A549 (cell line): ENCODE measurements at regions not wholly inside any gene's neighbourhood (a gene's known extent, or its start where the extent isn't known, plus 50 kb on each side); places are given as distances from the start of the nearest gene placed in this dataset.

Experiments used
- ATAC-seq, 2 experiments: fragments of 200-7000 bp in 1 of 2; fragments of >200 bp in 1 of 2; cut with Nextera tagmentation in 1 of 2; cut with Tn5 transposase in 1 of 2; 3 replicates each; pipeline versions ENCODE4 v1.8.0 to v1.9.1; 2018 to 2020; ENCODE audit warnings: mild to moderate bottlenecking in 1 of 2, moderate library complexity in 1 of 2
- CTCF ChIA-PET: fragments of 300-600 bp; sonication (Branson Sonifier 250); formaldehyde crosslinking; extraction: SDS; loops from one replicate; lab custom pipeline; 2021; ENCODE audit warnings: antibody characterized with exemption, inconsistent platforms; lab: Yijun Ruan, JAX
- POLR2A ChIA-PET: fragments of 350-600 bp; formaldehyde crosslinking; extraction: SDS; loops from one replicate; lab custom pipeline; 2021; ENCODE audit warnings: antibody characterized with exemption, inconsistent platforms; lab: Yijun Ruan, JAX
- DNase-seq, 2 experiments: peaks; one replicate each; pipeline versions ENCODE4 v3.0.0 to v3.0.0-alpha.2; 2011 to 2016; ENCODE audit warnings: low read depth in 1 of 2, low spot score in 1 of 2
- FAIRE-seq: peaks from 2 replicates; lab custom pipeline; 2011; peaks lifted over from hg19 to GRCh38; lab: Jason Lieb, UNC
- H3K27ac ChIP-seq, 2 experiments: fragments of >200 bp; sonication (Bioruptor Twin); formaldehyde crosslinking; 3 replicates each; pipeline ENCODE4 v1.5.1; 2016 to 2017
- H3K4me1 ChIP-seq: fragments of >200 bp; sonication (Bioruptor Twin); formaldehyde crosslinking; 3 replicates; pipeline ENCODE4 v1.6.1; 2016
- H3K4me2 ChIP-seq: fragments of >200 bp; sonication (Bioruptor Twin); formaldehyde crosslinking; 3 replicates; pipeline ENCODE4 v1.6.1; 2016
- H3K4me3 ChIP-seq: fragments of >200 bp; sonication (Bioruptor Twin); formaldehyde crosslinking; 3 replicates; pipeline ENCODE4 v1.5.1; 2016
- H3K9me3 ChIP-seq: fragments of >200 bp; sonication (Bioruptor Twin); formaldehyde crosslinking; 3 replicates; pipeline ENCODE4 v1.6.1; 2016
- CTCF ChIP-seq: fragments of >200 bp; sonication (Bioruptor Twin); formaldehyde crosslinking; IDR thresholded peaks from 3 replicates; pipeline ENCODE4 v1.5.1; 2016
- E2F6 ChIP-seq: IDR thresholded peaks from 2 replicates; pipeline ENCODE4 v1.6.1; 2012; ENCODE audit warnings: low read depth, borderline replicate concordance
- EHF ChIP-seq: fragments of 250-450 bp; sonication (Bioruptor Pico); IDR thresholded peaks from 2 replicates; pipeline ENCODE4 v1.5.0; 2020; ENCODE audit warnings: mild to moderate bottlenecking
- HDAC2 ChIP-seq: fragments of 200-600 bp; sonication (generic); IDR thresholded peaks from 2 replicates; pipeline ENCODE4 v1.6.1; 2016
- HES2 ChIP-seq: fragments of >200 bp; sonication (Bioruptor Twin); formaldehyde crosslinking; IDR thresholded peaks from 2 replicates; pipeline ENCODE4 v1.6.1; 2016
- HEYL ChIP-seq: fragments of 250-450 bp; sonication (Bioruptor Pico); IDR thresholded peaks from 2 replicates; pipeline ENCODE4 v1.8.0; 2021; ENCODE audit warnings: mild to moderate bottlenecking, moderate library complexity
- HOXA7 ChIP-seq: fragments of 250-450 bp; sonication (Bioruptor Pico); IDR thresholded peaks from 2 replicates; pipeline ENCODE4 v1.5.0; 2020; ENCODE audit warnings: mild to moderate bottlenecking, moderate library complexity
- HOXB13 ChIP-seq: fragments of 250-450 bp; sonication (Bioruptor Pico); IDR thresholded peaks from 2 replicates; pipeline ENCODE4 v1.5.0; 2020; ENCODE audit warnings: low read depth, mild to moderate bottlenecking, moderate library complexity
- KDM1A ChIP-seq: fragments of 200-600 bp; sonication (generic); IDR thresholded peaks from 2 replicates; pipeline ENCODE4 v1.6.1; 2016; ENCODE audit warnings: low read depth, mild to moderate bottlenecking
- MAFK ChIP-seq: fragments of 450-650 bp; IDR thresholded peaks from 2 replicates; pipeline ENCODE4 v1.6.1; 2014; ENCODE audit not compliant: partially characterized antibody
- MAX ChIP-seq: IDR thresholded peaks from 2 replicates; pipeline ENCODE4 v1.6.1; 2012
- NFE2L2 ChIP-seq: fragments of 150-350 bp; conservative IDR thresholded peaks from 2 replicates; pipeline ENCODE4 v1.6.1; 2014; ENCODE audit warnings: low read length
- NPAS2 ChIP-seq: fragments of 250-450 bp; sonication (Bioruptor Pico); IDR thresholded peaks from 2 replicates; pipeline ENCODE4 v1.8.0; 2022; ENCODE audit warnings: mild to moderate bottlenecking, moderate library complexity, borderline replicate concordance
- PBX3 ChIP-seq: IDR thresholded peaks from 2 replicates; pipeline ENCODE4 v1.6.1; 2012
- PHF8 ChIP-seq: fragments of 200-600 bp; sonication (generic); IDR thresholded peaks from 2 replicates; pipeline ENCODE4 v1.6.1; 2016; ENCODE audit warnings: low read depth, mild to moderate bottlenecking, antibody characterized with exemption, moderate library complexity, borderline replicate concordance
- POLR2A ChIP-seq: IDR thresholded peaks from 2 replicates; pipeline ENCODE4 v1.6.1; 2012; ENCODE audit warnings: mild to moderate bottlenecking, low read length
- RAD21 ChIP-seq, 2 experiments: fragments of >200 bp in 1 of 2; sonication (Bioruptor Twin) in 1 of 2; formaldehyde crosslinking in 1 of 2; IDR thresholded peaks in 1 of 2; conservative IDR thresholded peaks in 1 of 2; 2 replicates in 1 of 2; 3 replicates in 1 of 2; pipeline ENCODE4 v1.6.1; 2012 to 2018; ENCODE audit warnings: inconsistent platforms in 1 of 2
- REST ChIP-seq: fragments of 200-600 bp; sonication (generic); IDR thresholded peaks from 2 replicates; pipeline ENCODE4 v1.6.1; 2016; ENCODE audit warnings: antibody characterized with exemption, mild to moderate bottlenecking, moderate library complexity
- RFX5 ChIP-seq: fragments of 450-650 bp; IDR thresholded peaks from 2 replicates; pipeline ENCODE4 v1.7.1; 2014; ENCODE audit warnings: antibody characterized with exemption, mild to moderate bottlenecking, moderate library complexity
- SMC3 ChIP-seq: fragments of >200 bp; sonication (Bioruptor Twin); formaldehyde crosslinking; IDR thresholded peaks from 3 replicates; pipeline ENCODE4 v1.6.1; 2018; ENCODE audit warnings: inconsistent platforms
- WGBS: methylation state at CpG from one replicate; pipeline ENCODE4 v1.1.6; 2017; ENCODE audit errors: missing lambda C conversion rate; 5-methylcytosine and 5-hydroxymethylcytosine counted together

- Histone ChIP-seq H3K27ac (no peak overlapping the region), H3K9me3 (no peaks in the 10 kb centered on the region), H3K4me1 (no peaks in the 10 kb centered on the region), H3K4me2 (no peak overlapping the region), H3K4me3 (no peak overlapping the region)
- DNase-seq (no peak), ATAC-seq (no peak), FAIRE-seq (no peak)
- CTCF ChIA-PET, result no interaction called here
- TF ChIP-seq MAX, result no peak
- no peak for TF ChIP-seq MAFK
- no peak for TF ChIP-seq EHF (CRISPR knock-in tag)
- no peak for TF ChIP-seq POLR2A
- TF ChIP-seq HOXB13 (CRISPR knock-in tag), result no peak
- no peak for TF ChIP-seq PBX3
- TF ChIP-seq HES2, result no peak
- no peak for TF ChIP-seq E2F6
- POLR2A ChIA-PET, result no interaction called here
Observed at GRCh38 chr5:15248731-15249130, 251.2 kb upstream of the FBXL7 start.

GRCh38 chr5:15245913-15246312 lies 254.1 kb upstream of the FBXL7 start:
- WGBS, result 2% methylated on average over 1 of the region's 1 CpG
- DNase-seq (no peak), FAIRE-seq (no peak), ATAC-seq (no peak)
- Histone ChIP-seq H3K4me1 (no peaks in the 10 kb centered on the region), H3K9me3 (no peaks in the 10 kb centered on the region), H3K4me3 (no peak overlapping the region), H3K4me2 (no peak overlapping the region), H3K27ac (no peak overlapping the region)
- TF ChIP-seq RAD21 (conservative IDR thresholded peaks at IDR 0.05 in 1 of 2, IDR thresholded peaks at IDR 0.05 in 1 of 2), result no peak
- CTCF ChIA-PET, result no interaction called here
- POLR2A ChIA-PET, result no interaction called here

- H3K4me3 ChIP-seq, result no peak overlapping the region
- WGBS, result 2% methylated on average over 4 of the region's 4 CpGs
- no peaks in the 10 kb centered on the region for H3K4me1 ChIP-seq
- no peak overlapping the region for H3K4me2 ChIP-seq
- DNase-seq (no peak), ATAC-seq (no peak), FAIRE-seq (no peak)
- H3K27ac ChIP-seq, result no peak overlapping the region
- TF ChIP-seq SMC3, result no peak
- no peak for TF ChIP-seq KDM1A
- no peak for TF ChIP-seq REST
- no peak for TF ChIP-seq HOXA7 (CRISPR knock-in tag)
- no peak for TF ChIP-seq HEYL (CRISPR knock-in tag)
- no peak for TF ChIP-seq RAD21 (conservative IDR thresholded peaks at IDR 0.05 in 1 of 2, IDR thresholded peaks at IDR 0.05 in 1 of 2)
- TF ChIP-seq PHF8, result no peak
- TF ChIP-seq POLR2A, result no peak
- no peak for TF ChIP-seq NFE2L2
- TF ChIP-seq RFX5, result no peak
- no peak for TF ChIP-seq EHF (CRISPR knock-in tag)
- no peak for TF ChIP-seq CTCF
- no peak for TF ChIP-seq NPAS2 (CRISPR knock-in tag)
- no peak for TF ChIP-seq HDAC2
- no peak for TF ChIP-seq HOXB13 (CRISPR knock-in tag)
- TF ChIP-seq MAFK, result no peak
- POLR2A ChIA-PET, result no interaction called here
- no peaks in the 10 kb centered on the region for H3K9me3 ChIP-seq
- CTCF ChIA-PET, result no interaction called here
Observed at GRCh38 chr5:15243301-15244020, 256.5 kb upstream of the FBXL7 start.
